T47D (cell line): ENCODE measurements at regions not wholly inside any gene's neighbourhood (a gene's known extent, or its start where the extent isn't known, plus 50 kb on each side); places are given as distances from the start of the nearest gene placed in this dataset.

ENCODE experiments used
- DNase-seq, 2 experiments: peaks; one replicate each; pipeline versions ENCODE4 v3.0.0 to v3.0.0-alpha.2; 2011 to 2012; ENCODE audit warnings: low read depth in 1 of 2, low spot score in 1 of 2
- JUND ChIP-seq: IDR thresholded peaks from 2 replicates; pipeline ENCODE4 v1.6.1; 2012; ENCODE audit warnings: low read depth
- in situ Hi-C: cut with HindIII; loops from 2 replicates; pipeline ENCODE4 v1.10.0; 2016; ENCODE audit warnings: low sequenced_read_pairs, low pct_unique_long_range_greater_than_20kb

DNA sequence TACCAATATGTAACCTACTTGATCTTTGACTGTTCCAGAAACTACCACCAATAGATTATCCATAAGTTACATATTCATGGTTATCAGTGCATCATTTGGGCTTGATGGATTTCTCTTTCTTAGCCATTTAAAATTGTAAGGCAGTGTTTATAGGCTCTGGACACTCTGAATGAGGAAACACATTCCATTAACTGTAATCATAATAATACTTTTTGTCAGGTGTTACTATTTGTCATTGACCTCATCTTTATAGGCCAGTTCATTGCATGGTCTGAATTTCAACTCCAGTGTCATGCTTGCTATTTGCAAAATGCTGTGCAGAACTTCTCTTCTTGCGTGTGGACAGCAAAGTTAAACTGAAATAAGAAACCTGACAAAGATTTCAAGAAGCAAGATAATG lies 1340.2 kb upstream of the ZEB2 start:
- no peak for TF ChIP-seq JUND
- in situ Hi-C loops, result no loop called here
- DNase-seq, result peak in 1 of 2 experiments; percentile 1

DNA sequence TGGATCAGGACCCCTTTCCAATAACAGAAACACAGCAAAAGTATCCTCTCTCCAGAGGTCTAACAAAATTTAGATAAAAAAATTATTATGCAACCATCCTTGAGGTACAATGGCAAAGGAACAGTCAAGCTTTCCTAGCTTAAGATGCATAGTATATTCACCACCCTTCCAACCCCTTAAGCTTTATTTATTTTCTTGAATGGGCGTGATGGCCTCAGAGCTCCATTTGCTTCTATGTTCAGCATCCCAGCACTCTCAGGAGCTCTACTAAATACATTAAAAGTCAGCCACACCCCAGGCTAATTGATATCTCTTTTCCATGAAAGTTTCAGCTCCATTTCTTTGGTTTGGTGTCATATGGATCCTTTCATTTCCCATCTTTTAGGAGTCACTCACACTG lies 1335.2 kb upstream of the ZEB2 start:
- DNase-seq, result no peak
- TF ChIP-seq JUND, result no peak
- in situ Hi-C loops, result no loop called here

DNA sequence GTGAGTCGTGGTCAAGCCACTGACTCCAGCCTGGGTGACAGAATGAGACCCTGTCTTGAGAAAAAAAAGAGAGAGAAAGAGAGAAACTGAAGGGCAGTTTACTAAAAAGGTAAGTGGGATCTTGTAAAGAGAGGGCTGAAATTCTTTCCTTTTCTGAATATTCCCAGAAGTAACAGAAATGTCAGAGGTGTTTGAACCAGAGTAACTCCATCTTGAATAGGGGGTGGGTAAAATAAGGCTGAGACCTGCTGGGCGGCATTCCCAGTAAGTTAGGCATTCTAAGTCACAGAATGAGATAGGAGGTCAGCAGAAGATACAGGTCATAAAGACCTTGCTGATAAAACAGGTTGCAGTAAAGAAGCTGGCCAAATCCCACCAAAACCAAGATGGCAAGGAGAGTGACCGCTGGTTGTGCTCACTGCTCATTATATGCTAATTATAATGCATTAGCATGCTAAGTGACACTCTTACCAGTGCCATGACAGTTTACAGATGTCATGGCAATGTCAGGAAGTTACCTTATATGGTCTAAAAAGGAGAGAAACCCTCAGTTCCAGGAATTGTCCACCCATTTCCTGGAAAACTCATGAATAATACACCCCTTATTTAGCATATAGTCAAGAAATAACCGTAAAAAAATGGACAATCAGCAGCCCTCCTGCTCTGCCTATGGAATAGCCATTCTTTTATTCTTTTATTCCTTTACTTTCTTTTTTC lies 1334.3 kb upstream of the ZEB2 start:
- DNase-seq, result no peak
- no peak for TF ChIP-seq JUND
- in situ Hi-C loops, result no loop called here

DNA sequence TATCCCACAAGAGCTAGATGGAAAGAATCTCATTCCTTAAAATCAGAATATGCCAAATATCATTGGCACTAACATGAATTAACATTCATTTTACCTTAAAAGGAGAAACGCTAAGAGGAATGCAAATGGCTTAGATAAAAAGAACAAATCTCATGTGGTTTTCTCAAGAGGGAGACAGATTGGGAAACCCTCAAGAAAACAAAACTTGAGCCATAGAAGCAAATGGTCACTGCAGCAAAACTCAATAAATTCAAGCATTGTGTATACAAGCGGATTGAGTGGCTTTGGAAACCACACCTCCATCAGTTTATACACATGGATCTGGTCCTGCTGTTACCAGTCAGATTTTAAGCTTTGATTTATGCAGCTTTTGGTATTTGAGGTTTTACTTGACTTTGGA lies 1331.8 kb upstream of the ZEB2 start:
- in situ Hi-C loops, result no loop called here
- no peak for DNase-seq
- TF ChIP-seq JUND, result no peak

DNA sequence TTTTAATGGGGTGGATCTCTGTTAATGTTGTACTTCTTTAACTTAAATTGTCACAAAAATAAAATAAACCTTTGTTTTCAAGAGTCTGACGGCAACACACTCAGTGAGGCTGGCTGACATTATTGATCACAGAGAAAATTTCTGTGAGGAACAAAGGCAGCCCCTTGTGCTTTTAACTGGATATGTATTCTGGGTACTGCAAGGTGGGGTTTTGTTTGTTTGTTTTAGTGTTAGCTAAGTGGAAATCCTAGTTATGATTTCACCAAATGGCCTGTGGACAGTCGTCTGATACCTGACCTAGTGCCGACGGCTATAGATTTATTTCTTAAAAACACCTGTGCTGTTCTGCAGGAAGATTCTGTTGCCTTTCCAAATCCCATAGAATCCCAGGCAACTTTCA lies 1329.5 kb upstream of the ZEB2 start:
- in situ Hi-C loops, result no loop called here
- no peak for DNase-seq

DNA sequence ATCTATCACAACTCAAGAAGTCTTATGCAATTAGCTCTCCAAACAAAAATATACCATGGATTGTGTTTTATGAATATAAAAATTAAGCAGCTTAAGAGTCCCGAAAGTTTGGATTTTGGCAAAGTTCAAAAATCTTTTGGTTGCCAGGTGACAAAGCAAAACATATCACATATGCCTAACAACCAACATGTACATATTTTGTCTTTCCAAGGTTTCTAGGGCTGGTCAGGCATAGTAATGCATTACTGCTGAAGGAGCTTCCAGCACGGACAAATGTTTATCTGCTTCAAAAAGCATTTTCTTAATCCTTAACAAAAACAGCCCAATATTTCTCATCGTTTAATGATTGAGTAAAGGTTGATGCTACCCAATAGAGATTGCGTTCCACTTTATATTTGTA lies 1327.1 kb upstream of the ZEB2 start:
- in situ Hi-C loops, result no loop called here
- no peak for DNase-seq
- TF ChIP-seq JUND, result no peak

More for the DNA sequence above, 1329.5 kb upstream of the ZEB2 start:
- no peak for TF ChIP-seq JUND

DNA sequence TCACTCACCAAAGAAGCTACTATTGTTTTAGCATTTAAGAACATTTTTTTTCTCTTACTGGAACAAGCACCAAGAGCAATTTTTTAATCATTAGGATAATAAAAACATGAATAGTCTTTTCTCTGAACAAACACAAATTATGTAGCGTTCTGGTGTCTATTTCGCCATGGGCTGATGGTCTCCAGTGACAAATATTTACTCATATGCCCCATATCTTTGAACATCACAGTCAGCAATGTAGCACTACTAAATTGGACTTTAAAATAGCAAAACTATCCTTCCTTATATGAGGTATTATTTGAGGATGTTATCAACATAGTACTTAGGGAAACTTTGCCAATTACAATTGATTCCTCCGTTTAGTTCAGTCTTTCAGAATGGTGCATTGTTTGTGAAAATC lies 1326.0 kb upstream of the ZEB2 start:
- in situ Hi-C loops, result no loop called here
- no peak for TF ChIP-seq JUND
- no peak for DNase-seq

DNA sequence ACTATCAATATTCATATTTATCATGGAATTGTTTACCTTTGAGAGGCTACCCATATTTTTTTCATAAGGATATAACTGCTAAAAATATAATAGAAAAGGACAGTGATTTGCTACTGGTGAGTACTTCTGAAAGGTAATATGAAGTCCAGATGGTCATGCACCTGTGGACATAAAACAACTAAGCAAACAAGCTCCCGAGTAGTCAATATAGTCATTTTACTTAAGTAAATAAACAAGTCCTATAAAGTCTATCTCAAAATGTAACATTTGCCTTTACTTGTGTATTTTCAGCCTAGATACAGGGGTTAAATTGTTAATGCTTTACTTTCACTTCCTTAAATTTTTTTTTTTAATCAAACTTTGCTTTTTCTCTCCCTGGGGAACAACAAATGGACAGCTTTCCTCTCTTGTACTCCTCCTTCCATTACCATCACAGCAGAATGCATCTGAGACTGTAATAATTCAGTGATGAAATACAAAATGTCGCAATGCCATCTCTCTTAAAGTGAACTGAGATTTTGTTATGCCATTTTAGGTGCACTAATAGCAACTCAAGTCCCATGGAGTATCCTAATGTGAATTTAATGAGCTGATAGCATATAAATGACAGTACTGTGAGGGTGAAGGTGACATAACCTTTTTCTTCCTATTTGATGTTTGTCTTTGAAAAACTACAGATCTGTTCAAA lies 1325.4 kb upstream of the ZEB2 start:
- in situ Hi-C loops, result no loop called here
- DNase-seq, result no peak

DNA sequence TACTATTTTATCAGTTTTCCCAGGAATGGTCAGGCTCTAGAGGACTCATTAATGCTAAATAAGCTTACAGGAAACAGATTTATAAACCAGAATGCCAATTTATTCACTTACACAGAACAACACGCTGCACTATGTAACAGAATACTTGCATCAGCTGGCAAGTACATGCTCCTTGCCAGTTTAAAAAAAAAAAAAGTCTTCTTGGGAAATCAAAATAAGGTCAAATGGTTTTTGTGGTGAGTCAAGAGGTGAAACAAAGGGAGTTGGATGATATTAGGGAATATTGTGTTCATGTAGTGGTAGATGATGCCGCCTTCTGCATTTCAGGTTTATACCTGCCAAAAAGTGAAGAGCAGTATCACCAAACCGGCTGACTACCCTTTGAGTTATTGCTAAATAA lies 1322.1 kb upstream of the ZEB2 start:
- DNase-seq, result no peak
- TF ChIP-seq JUND, result no peak
- in situ Hi-C loops, result no loop called here

More for the DNA sequence above, 1325.4 kb upstream of the ZEB2 start:
- no peak for TF ChIP-seq JUND

DNA sequence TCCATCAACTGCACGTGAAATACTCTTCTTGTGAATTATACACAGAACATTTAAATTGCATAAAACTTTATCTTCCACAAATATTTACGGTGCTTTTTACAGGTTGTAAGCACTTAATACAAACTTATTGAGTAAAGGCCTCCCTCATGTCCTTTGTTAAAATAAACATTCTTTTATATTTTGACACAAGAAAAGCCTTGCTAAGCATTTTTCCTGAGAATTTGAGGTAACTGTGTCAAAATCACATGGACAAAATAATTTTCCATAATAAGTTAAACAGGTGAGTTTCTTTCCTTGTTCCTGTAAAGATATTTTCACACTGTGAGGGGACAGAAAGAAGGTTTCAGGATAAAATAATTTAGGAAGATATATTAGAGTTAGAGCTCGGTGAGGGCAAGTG lies 1317.1 kb upstream of the ZEB2 start:
- in situ Hi-C loops, result no loop called here
- DNase-seq, result no peak
- no peak for TF ChIP-seq JUND

DNA sequence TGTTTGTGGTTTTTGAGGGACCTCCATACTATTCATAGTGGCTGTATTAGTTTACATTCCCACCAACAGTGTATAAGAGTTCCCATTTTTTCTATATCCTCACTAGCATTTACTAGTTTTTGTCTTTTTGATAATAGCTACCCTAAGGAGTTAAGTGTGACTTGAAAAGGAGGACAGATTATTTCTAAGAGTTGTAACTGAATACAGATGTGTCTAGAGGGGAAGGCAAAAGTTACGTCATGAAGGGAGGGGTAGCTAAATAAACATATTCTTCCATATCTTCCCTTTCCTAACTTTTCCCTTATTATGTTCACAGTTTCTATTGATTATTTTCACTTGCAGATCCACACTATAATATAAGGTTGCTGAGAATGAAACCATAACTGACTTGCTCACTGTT lies 1315.7 kb upstream of the ZEB2 start:
- TF ChIP-seq JUND, result no peak
- no peak for DNase-seq

DNA sequence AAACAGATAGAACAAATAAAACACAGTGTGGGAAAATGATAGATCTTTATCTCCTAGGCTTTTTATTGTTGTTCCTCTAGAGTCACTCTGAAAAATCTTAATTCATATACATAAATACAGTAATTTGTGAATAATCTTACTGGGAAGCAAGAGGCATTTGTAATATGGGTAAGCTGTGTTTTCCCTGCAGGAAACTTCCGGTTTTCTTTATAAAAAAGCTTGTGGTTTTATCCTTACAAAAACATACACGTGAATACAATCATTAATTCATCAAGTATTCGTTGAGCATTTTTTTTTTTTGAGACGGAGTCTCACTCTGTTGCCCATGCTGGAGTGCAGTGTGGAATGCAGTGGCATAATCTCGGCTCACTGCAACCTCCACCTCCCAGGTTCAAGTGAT lies 1312.8 kb upstream of the ZEB2 start:
- TF ChIP-seq JUND, result no peak
- no peak for DNase-seq
- in situ Hi-C loops, result no loop called here

More for the DNA sequence above, 1315.7 kb upstream of the ZEB2 start:
- in situ Hi-C loops, result no loop called here

DNA sequence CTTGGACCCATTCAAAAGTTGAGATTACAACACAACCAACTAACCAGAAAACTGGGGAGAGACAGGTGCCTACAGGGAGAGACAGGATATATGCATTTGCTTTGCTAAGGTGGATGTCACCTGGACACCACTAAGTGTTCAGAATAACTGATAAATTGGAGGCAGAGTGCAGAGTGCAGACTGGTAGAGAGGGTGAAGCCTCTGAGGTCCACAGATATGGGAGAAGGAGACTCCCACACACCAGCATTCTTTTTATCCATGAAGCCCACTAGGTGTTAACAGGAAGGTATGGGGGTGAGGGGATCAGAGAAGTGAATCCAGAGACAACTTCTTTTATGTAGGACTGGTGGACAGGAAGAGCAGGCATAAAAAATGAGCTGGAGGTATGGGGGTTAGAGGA lies 1310.0 kb upstream of the ZEB2 start:
- in situ Hi-C loops, result no loop called here
- DNase-seq, result no peak
- TF ChIP-seq JUND, result no peak
